Kidney (tissue), 13 donors: ENCODE measurements at regions not wholly inside any gene's neighbourhood (a gene's known extent, or its start where the extent isn't known, plus 50 kb on each side); places are given as distances from the start of the nearest gene placed in this dataset.

Experiments used
- DNase-seq, 5 donors: peaks; one replicate each; pipeline ENCODE4 v3.0.0-alpha.2; 2013 to 2020
- FAIRE-seq: peaks from 2 replicates; lab custom pipeline; 2012; peaks lifted over from hg19 to GRCh38; lab: Jason Lieb, UNC
- H3K27ac ChIP-seq, 2 donors: one replicate each; pipeline ENCODE4 v1.7.0; 2013; ENCODE audit warnings: low read depth in 2 of 2, low read length in 2 of 2, inconsistent platforms in 1 of 2
- H3K27me3 ChIP-seq: one replicate; pipeline ENCODE4 v1.7.1; 2013; ENCODE audit warnings: low read length, inconsistent platforms; ENCODE audit not compliant: control insufficient read depth, insufficient read depth
- H3K36me3 ChIP-seq, 3 donors: one replicate each; pipeline versions ENCODE4 v1.7.0 to v1.7.1; 2013; ENCODE audit warnings: low read length in 3 of 3, control low read depth in 1 of 3, inconsistent platforms in 1 of 3; ENCODE audit not compliant: insufficient read depth in 3 of 3, control insufficient read depth in 2 of 3
- H3K4me1 ChIP-seq, 3 donors: one replicate each; pipeline versions ENCODE4 v1.7.0 to v1.7.1; 2013; ENCODE audit warnings: low read length in 3 of 3, inconsistent platforms in 1 of 3, low read depth in 1 of 3; ENCODE audit not compliant: control insufficient read depth in 2 of 3, insufficient read depth in 2 of 3
- H3K4me3 ChIP-seq, 3 donors: one replicate each; pipeline versions ENCODE4 v1.7.0 to v1.8.1; 2013; ENCODE audit warnings: low read length in 3 of 3, control low read depth in 1 of 3, inconsistent platforms in 1 of 3
- H3K9ac ChIP-seq, 3 donors: one replicate each; pipeline versions ENCODE4 v1.7.0 to v1.7.1; 2013; ENCODE audit warnings: low read length in 3 of 3, control low read depth in 1 of 3, inconsistent platforms in 1 of 3
- H3K9me3 ChIP-seq, 3 donors: one replicate each; pipeline versions ENCODE4 v1.7.0 to v1.7.1; 2013; ENCODE audit warnings: low read length in 3 of 3, control low read depth in 1 of 3, inconsistent platforms in 1 of 3; ENCODE audit not compliant: control insufficient read depth in 2 of 3, insufficient read depth in 1 of 3
- CTCF ChIP-seq: IDR thresholded peaks from 3 replicates; pipeline ENCODE4 v1.5.1; 2012; ENCODE audit warnings: mild to moderate bottlenecking, moderate library complexity, borderline replicate concordance; ENCODE audit not compliant: insufficient read depth; ENCODE audit errors: extremely low read depth
- intact Hi-C: fragments of 100-400 bp; cut with DNase I; formaldehyde crosslinking; loops from one replicate; pipeline ENCODE4 v1.11.1; 2022
- donor health status: control.
- donor health status: control.
- donor health status: control.
- donor health status: control.
- donor health status: control.
- donor health status: DM: yes; HTN: yes; CAD: no.
- donor health status: Normal renal cell carcinoma (clear cell type).

DNA sequence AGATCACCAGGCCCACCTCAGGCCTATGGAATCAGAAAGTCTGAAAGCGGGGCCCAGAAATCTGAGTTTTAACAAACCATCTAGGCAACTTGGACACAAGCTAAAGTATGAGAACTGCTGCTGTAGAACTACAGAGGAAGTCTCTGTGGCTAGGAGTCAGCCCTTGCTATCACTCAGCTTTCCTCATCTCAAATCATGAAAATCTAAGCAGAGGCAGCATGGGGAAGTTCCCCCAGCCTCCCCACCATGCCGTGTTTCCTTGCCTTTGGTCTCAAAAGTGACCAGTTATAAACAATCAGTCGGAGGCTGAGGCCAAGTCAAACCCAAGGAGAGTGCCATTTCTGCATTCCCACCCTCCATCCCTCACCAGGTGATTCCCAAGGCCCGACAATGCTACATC is 404.7 kb downstream of the BCL11A start:
- no peak for FAIRE-seq
- Histone ChIP-seq H3K9ac (no peak overlapping the region), H3K4me1 (no peaks in the 10 kb centered on the region), H3K27me3 (no peaks in the 10 kb centered on the region), H3K4me3 (no peak overlapping the region), H3K27ac (no peak overlapping the region), H3K36me3 (no peaks in the 10 kb centered on the region), H3K9me3 (peaks cover 0 to 5% (median 3%) of the 10 kb centered on the region in 3 donors)
- intact Hi-C loops, result no loop called here
- TF ChIP-seq CTCF, result no peak
- DNase-seq, result no peak

GRCh38 chr2:60140185-60140584 is 413.3 kb downstream of the BCL11A start:
- no peak for FAIRE-seq
- intact Hi-C loops, result no loop called here

DNA sequence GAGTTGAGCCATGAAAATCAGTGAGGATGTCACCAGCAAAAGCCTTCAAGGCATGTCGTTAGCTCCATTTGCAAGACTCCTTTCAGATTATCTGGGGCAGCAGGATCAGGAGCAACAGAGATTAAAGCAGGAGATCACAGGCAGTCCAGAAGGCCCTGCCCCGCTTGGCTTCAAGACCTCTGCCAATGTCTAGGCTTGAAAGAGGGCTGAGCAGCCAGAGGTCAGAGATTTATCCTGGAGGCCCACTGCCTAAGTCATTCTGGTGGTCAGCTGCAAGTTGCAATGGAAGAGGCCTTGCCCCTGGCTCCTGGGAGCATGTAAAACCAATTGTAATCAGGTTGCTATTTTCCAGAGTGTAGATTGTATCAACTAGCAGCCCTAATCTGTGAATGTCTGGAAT is 416.5 kb downstream of the BCL11A start:
- no peak for FAIRE-seq
- Histone ChIP-seq H3K27me3 (no peaks in the 10 kb centered on the region), H3K27ac (no peak overlapping the region), H3K36me3 (no peaks in the 10 kb centered on the region), H3K4me3 (no peak overlapping the region), H3K4me1 (no peaks in the 10 kb centered on the region), H3K9me3 (no peaks in the 10 kb centered on the region), H3K9ac (no peak overlapping the region)
- TF ChIP-seq CTCF, result no peak
- intact Hi-C loops, result no loop called here
- no peak for DNase-seq

More at GRCh38 chr2:60140185-60140584, 413.3 kb downstream of the BCL11A start:
- H3K27ac ChIP-seq, result no peak overlapping the region
- H3K4me1 ChIP-seq, result no peaks in the 10 kb centered on the region
- H3K4me3 ChIP-seq, result no peak overlapping the region
- no peaks in the 10 kb centered on the region for H3K36me3 ChIP-seq
- H3K27me3 ChIP-seq, result no peaks in the 10 kb centered on the region
- no peaks in the 10 kb centered on the region for H3K9me3 ChIP-seq
- TF ChIP-seq CTCF, result no peak
- DNase-seq, result no peak
- H3K9ac ChIP-seq, result no peak overlapping the region

- H3K27me3 ChIP-seq, result no peaks in the 10 kb centered on the region
- no peak overlapping the region for H3K4me3 ChIP-seq
- no peak overlapping the region for H3K27ac ChIP-seq
- no peaks in the 10 kb centered on the region for H3K4me1 ChIP-seq
- no peaks in the 10 kb centered on the region for H3K36me3 ChIP-seq
- intact Hi-C loops, result no loop called here
- no peak for TF ChIP-seq CTCF
- peaks cover 0 to 6% (median 0%) of the 10 kb centered on the region in 3 donors for H3K9me3 ChIP-seq
- FAIRE-seq, result no peak
- DNase-seq, result no peak
- no peak overlapping the region for H3K9ac ChIP-seq
Observed at GRCh38 chr2:60127191-60127590, 426.3 kb downstream of the BCL11A start.
